Pulmonary artery endothelial cell (primary cell): ENCODE measurements at regions not wholly inside any gene's neighbourhood (a gene's known extent, or its start where the extent isn't known, plus 50 kb on each side); places are given as distances from the start of the nearest gene placed in this dataset.

Experiments
- DNase-seq: peaks from one replicate; pipeline ENCODE4 v3.0.0-alpha.2; 2011; ENCODE audit warnings: low read depth, low spot score

GRCh38 chr3:16051691-16052090, 122.8 kb upstream of the GALNT15 start:
- no peak for DNase-seq

DNA sequence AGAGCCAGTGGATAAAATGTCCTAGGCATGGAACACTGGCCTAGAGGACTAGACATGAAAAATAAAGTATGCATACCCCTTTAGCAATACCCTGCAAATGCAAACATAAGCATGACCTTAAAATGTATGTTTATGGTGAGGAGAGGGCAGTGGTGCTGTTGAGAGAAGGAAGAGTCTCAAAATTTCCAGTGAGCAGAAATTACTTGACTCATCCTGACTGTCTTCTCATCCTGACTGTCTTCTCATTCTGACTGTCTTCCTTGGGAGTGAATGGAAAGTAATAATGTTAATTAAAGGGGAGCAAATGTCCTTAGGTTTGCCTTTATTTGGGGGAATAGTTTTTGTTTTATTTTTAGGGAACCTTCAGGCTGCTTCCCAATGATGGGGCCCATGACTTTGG, 121.5 kb upstream of the GALNT15 start:
- no peak for DNase-seq

DNA sequence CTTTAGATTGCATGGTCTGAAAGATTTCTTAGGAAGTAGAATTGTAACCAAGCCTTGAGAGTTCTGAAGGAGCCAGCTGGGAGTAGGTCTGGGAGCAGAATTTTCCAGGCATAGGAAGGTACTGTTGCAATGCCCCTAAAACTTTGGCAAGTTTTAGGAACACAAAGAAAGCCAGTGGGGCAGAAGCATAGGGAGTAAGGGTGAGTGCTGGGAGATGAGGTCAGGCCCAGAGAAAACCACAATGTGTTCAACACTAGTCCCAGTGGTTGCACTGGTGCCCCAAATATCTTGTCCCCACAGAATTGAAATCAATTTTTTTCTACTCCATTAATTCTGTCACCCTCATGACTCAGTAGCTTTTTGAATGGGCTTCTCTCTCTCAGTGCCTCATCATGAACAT, 120.7 kb upstream of the GALNT15 start:
- no peak for DNase-seq

DNA sequence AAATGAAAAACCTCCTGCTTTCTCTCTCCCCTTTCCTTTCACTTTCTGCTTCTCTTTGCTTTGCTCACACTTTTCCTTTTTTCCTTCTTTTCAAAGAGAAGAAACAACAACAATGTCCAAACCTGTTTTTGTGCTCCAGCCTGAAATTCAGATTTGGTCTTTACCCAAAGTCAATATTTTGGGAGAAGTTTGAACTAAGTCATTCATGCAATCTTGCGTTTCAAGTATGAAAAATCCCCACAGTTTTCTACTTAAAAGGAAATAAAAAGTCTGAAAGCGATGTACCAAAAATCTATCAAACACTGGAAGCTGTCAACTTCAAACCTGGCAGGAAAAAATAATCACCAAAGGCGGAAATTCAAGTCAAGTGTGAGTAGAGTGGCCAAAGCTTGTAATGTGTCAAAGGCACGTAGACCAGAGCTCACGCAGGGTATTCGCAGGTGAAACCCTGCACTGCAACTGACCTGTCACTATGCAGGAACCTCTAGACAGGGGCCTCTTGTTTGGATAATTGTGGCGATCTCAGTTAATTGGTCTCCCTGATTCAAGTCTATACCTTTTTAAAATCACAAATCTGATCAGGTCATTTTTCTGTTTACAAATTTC, 118.8 kb upstream of the GALNT15 start:
- no peak for DNase-seq

GRCh38 chr3:16056217-16056616, 118.3 kb upstream of the GALNT15 start:
- no peak for DNase-seq

GRCh38 chr3:16058521-16058920, 116.0 kb upstream of the GALNT15 start:
- DNase-seq = no peak

GRCh38 chr3:16059081-16059537, 115.4 kb upstream of the GALNT15 start:
- no peak for DNase-seq

GRCh38 chr3:16059711-16060357, 114.6 kb upstream of the GALNT15 start:
- no peak for DNase-seq

- DNase-seq = peak; percentile 100
These were observed 114.1 kb upstream of the GALNT15 start for GRCh38 chr3:16060358-16060852.

DNA sequence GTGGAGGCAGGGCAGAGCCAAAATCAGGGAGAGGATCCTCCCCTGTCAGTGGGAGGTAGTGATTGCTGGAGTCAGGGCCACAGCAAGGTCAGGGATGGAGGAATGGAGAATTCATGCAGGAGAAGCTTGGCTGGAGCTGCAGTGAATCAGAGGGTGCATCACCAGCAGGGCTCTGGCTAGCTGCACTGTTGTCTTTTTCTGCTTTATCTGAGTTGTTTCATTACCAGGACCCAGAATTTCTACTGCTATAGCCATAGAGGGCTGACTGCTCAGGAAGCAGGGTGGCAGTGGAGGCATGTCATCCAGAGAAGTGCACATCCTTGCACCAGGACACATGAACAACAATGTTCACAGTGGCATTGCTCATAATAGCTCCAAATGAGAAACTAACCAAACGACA, 113.5 kb upstream of the GALNT15 start:
- no peak for DNase-seq

GRCh38 chr3:16061491-16061890, 113.0 kb upstream of the GALNT15 start:
- no peak for DNase-seq

DNA sequence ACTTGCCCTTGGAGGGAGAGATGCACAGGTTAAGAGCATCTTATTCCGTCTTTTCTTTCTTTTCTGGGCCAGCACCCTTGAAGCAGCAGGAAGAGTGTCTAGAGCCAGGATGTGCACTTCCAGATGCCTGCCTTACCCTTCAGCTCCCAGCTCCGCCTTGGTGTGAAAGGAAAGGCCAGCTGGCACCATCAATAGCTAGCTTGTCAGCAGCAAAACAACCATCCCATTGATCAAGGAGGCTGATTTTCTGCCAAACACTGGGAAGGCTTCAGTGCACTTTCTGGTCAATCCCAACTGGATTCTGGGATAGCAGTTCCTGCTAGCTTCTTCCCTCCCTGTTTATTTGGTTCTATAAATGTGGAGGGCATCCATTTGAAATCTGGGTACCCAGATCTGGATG, 110.9 kb upstream of the GALNT15 start:
- DNase-seq = no peak

- DNase-seq = peak; percentile 71
These were observed 109.7 kb upstream of the GALNT15 start for GRCh38 chr3:16064642-16065414.

DNA sequence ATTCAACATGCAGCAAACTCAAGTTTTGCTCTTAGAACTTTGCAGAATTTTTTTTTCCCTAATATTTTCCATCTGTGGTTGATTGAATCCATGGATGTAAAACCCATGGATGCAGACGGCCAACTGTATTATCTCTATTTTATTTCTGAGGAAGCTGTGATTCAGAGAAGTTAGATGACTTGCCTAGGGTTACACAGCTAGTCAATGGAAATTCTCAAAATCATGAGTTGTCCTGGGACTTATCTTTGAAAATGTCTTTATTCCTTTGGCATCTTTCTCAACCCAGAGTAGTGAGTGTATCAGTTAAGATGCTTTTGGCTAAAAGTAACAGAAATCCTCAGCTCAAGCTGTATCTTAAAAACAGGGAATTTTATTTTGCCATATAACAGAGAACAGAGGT, 107.9 kb upstream of the GALNT15 start:
- no peak for DNase-seq

DNA sequence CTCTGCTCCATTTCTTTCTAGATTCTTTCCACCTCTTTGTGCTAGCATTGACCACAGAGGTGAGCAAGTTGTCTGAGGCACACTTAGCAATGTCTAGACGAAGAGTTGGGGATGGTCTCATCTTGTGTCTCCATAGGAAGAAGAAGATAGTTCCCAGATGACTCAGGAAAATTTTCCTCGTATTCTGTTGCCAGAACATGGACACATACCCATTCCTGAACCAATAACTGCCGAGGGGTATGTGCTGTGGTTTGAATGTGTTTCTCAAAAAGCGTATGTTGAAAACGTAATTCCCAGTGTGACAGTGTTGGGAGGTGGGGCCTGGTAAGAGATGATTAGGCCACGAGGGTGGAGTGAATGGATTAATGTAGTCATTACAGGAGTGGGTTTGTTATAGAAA, 107.5 kb upstream of the GALNT15 start:
- DNase-seq = no peak

GRCh38 chr3:16067837-16068471, 106.5 kb upstream of the GALNT15 start:
- no peak for DNase-seq

GRCh38 chr3:16069149-16069922, 105.1 kb upstream of the GALNT15 start:
- peak; percentile 73 for DNase-seq

- no peak for DNase-seq
These were observed 103.8 kb upstream of the GALNT15 start for GRCh38 chr3:16070707-16071106.

DNA sequence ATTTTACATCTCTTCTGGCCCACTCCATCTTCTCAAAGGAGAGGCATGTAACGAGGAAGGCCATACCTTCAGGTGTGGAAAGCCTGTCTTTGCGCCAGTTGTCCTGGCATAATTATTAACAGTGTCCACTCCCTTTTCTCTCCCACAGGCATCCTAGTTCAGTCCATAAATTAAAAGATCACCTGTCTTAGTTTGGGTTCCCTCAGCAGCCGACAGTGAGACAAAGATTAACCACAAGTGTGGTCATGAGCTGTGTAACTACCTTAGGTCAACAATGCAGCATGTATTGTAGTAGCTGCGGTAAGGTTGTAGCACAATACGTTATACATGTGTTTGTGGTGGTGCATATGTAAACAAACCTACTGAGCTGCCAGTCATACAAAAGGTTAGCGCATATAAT, 103.3 kb upstream of the GALNT15 start:
- DNase-seq = no peak

GRCh38 chr3:16072420-16073110, 101.9 kb upstream of the GALNT15 start:
- DNase-seq = no peak

GRCh38 chr3:16073203-16073602, 101.3 kb upstream of the GALNT15 start:
- no peak for DNase-seq
